HG03575 (cell line): ENCODE measurements at regions not wholly inside any gene's neighbourhood (a gene's known extent, or its start where the extent isn't known, plus 50 kb on each side); places are given as distances from the start of the nearest gene placed in this dataset.
"Not testable (repeated sequence)": the region's sequence is repeated elsewhere in the genome, so short reads cannot be mapped to it uniquely, and the experiment has no call there.

Experiments
- ATAC-seq: cut with Tn5 transposase; IDR thresholded peaks from one replicate; pipeline ENCODE4 v1.9.1; 2021; ENCODE audit not compliant: unreplicated experiment, insufficient number of reproducible peaks, low FRiP score; ENCODE audit errors: extremely low read depth

GRCh38 chr4:187608001-187608421 lies 387.6 kb upstream of the ZFP42 start:
- ATAC-seq = no peak

GRCh38 chr4:187612301-187612700 lies 383.3 kb upstream of the ZFP42 start:
- ATAC-seq = no peak

GRCh38 chr4:187613089-187613839 lies 382.3 kb upstream of the ZFP42 start:
- ATAC-seq = no peak

- no peak for ATAC-seq
Observed at GRCh38 chr4:187615972-187616371, 379.6 kb upstream of the ZFP42 start.

- ATAC-seq = no peak
Observed at GRCh38 chr4:187617113-187617512, 378.5 kb upstream of the ZFP42 start.

GRCh38 chr4:187618701-187619281 lies 376.8 kb upstream of the ZFP42 start:
- no peak for ATAC-seq

- no peak for ATAC-seq
Observed at GRCh38 chr4:187619319-187619718, 376.3 kb upstream of the ZFP42 start.

GRCh38 chr4:187632260-187632995 lies 363.1 kb upstream of the ZFP42 start:
- no peak for ATAC-seq

GRCh38 chr4:187633245-187633644 lies 362.3 kb upstream of the ZFP42 start:
- ATAC-seq = no peak

- ATAC-seq = no peak
Observed at GRCh38 chr4:187656959-187657358, 338.6 kb upstream of the ZFP42 start.

GRCh38 chr4:187663076-187663475 lies 332.5 kb upstream of the ZFP42 start:
- no peak for ATAC-seq

GRCh38 chr4:187664011-187664410 lies 331.6 kb upstream of the ZFP42 start:
- ATAC-seq = no peak

GRCh38 chr4:187665086-187665485 lies 330.5 kb upstream of the ZFP42 start:
- no peak for ATAC-seq

- no peak for ATAC-seq
Observed at GRCh38 chr4:187666034-187666433, 329.5 kb upstream of the ZFP42 start.

- ATAC-seq = no peak
Observed at GRCh38 chr4:187666697-187667494, 328.7 kb upstream of the ZFP42 start.

- ATAC-seq = no peak
Observed at GRCh38 chr4:187668526-187669082, 327.0 kb upstream of the ZFP42 start.

GRCh38 chr4:187671521-187671920 lies 324.1 kb upstream of the ZFP42 start:
- not testable (repeated sequence) for ATAC-seq

- ATAC-seq = not testable (repeated sequence)
Observed at GRCh38 chr4:187671958-187672357, 323.6 kb upstream of the ZFP42 start.

GRCh38 chr4:187672526-187672925 lies 323.0 kb upstream of the ZFP42 start:
- not testable (repeated sequence) for ATAC-seq
